ENCODE measurements at regions not wholly inside any gene's neighbourhood (a gene's known extent, or its start where the extent isn't known, plus 50 kb on each side); places are given as distances from the start of the nearest gene placed in this dataset.

GRCh38 chr6:131412960-131413830, 159.8 kb upstream of the ARG1 start:
- ATAC-seq (no peak), FAIRE-seq (no peak), DNase-seq (ENCODE audit: low read depth in 1 of 2, low spot score in 1 of 2) (no peak)
- CTCF ChIA-PET = no interaction called here
- no peak overlapping the region for H3K4me3 ChIP-seq
- POLR2A ChIA-PET = no interaction called here
- H3K4me1 ChIP-seq = no peaks in the 10 kb centered on the region
- H3K4me2 ChIP-seq = no peak overlapping the region
- H3K9me3 ChIP-seq = no peaks in the 10 kb centered on the region
- no peak overlapping the region for H3K27ac ChIP-seq
- WGBS (ENCODE audit: missing lambda C conversion rate) = 50% methylated on average over 7 of the region's 7 CpGs
- TF ChIP-seq BCL3 (IDR thresholded peaks at IDR 0.05) (no peak), ZSCAN20 (CRISPR knock-in tag; IDR thresholded peaks at IDR 0.05) (no peak), KDM1A (IDR thresholded peaks at IDR 0.05; ENCODE audit: low read depth) (no peak), NPAS2 (CRISPR knock-in tag; IDR thresholded peaks at IDR 0.05; ENCODE audit: borderline replicate concordance) (no peak), CHD2 (IDR thresholded peaks at IDR 0.05; ENCODE audit: low read length, partially characterized antibody) (no peak), RNF2 (IDR thresholded peaks at IDR 0.05; ENCODE audit: borderline replicate concordance, low read depth) (no peak), HES2 (IDR thresholded peaks at IDR 0.05) (no peak), POLR2AphosphoS2 (conservative IDR thresholded peaks at IDR 0.05; ENCODE audit: low read length) (no peak), TP53 (CRISPR knock-in tag; IDR thresholded peaks at IDR 0.05) (no peak), CHD4 (IDR thresholded peaks at IDR 0.05; ENCODE audit: borderline replicate concordance) (no peak), JUN (IDR thresholded peaks at IDR 0.05) (no peak)

- no peak for TF ChIP-seq REST (IDR thresholded peaks at IDR 0.05)
- TF ChIP-seq NFE2L2 (conservative IDR thresholded peaks at IDR 0.05; ENCODE audit: low read length) = no peak
- no peak for TF ChIP-seq MAX (IDR thresholded peaks at IDR 0.05)
- TF ChIP-seq RNF2 (IDR thresholded peaks at IDR 0.05; ENCODE audit: borderline replicate concordance, low read depth) = no peak
- TF ChIP-seq ATOH8 (CRISPR knock-in tag; IDR thresholded peaks at IDR 0.05; ENCODE audit: low read depth) = no peak
- TF ChIP-seq TFCP2L1 (CRISPR knock-in tag; IDR thresholded peaks at IDR 0.05) = no peak
- no peak for TF ChIP-seq TP53 (CRISPR knock-in tag; IDR thresholded peaks at IDR 0.05)
- TF ChIP-seq E2F6 (IDR thresholded peaks at IDR 0.05; ENCODE audit: borderline replicate concordance, low read depth) = no peak
- TF ChIP-seq FOSL2 (IDR thresholded peaks at IDR 0.05) = no peak
- TF ChIP-seq FOSL2 (CRISPR knock-in tag; IDR thresholded peaks at IDR 0.05) = no peak
- no peak for TF ChIP-seq ZNF302 (CRISPR knock-in tag; IDR thresholded peaks at IDR 0.05)
- no peak for TF ChIP-seq MYC (IDR thresholded peaks at IDR 0.05; ENCODE audit: borderline replicate concordance, low read length)
- TF ChIP-seq HEYL (CRISPR knock-in tag; IDR thresholded peaks at IDR 0.05) = no peak
- no peak for TF ChIP-seq EHF (CRISPR knock-in tag; IDR thresholded peaks at IDR 0.05)
- no peak for TF ChIP-seq ZFP36 (IDR thresholded peaks at IDR 0.05; ENCODE audit: borderline replicate concordance, partially characterized antibody)
- no peak for TF ChIP-seq FOXS1 (CRISPR knock-in tag; IDR thresholded peaks at IDR 0.05)
- ATAC-seq = no peak
- Histone ChIP-seq H3K4me3 (no peak overlapping the region), H3K4me1 (no peaks in the 10 kb centered on the region), H3K9me3 (no peaks in the 10 kb centered on the region), H3K27ac (no peak overlapping the region), H3K4me2 (no peak overlapping the region)
- ChIA-PET POLR2A (no interaction called here), CTCF (no interaction called here)
- DNase-seq (ENCODE audit: low read depth in 1 of 2, low spot score in 1 of 2) = no peak
- 42% methylated on average over 2 of the region's 2 CpGs for WGBS (ENCODE audit: missing lambda C conversion rate)
- FAIRE-seq = no peak
Measured at GRCh38 chr6:131413831-131414191, 159.2 kb upstream of the ARG1 start.

Measured in A549 (cell line).